ENCODE measurements at regions not wholly inside any gene's neighbourhood (a gene's known extent, or its start where the extent isn't known, plus 50 kb on each side); places are given as distances from the start of the nearest gene placed in this dataset.

GRCh38 chr1:81004011-81004410 lies 796.7 kb upstream of the ADGRL2 start:
- TF ChIP-seq POLR2AphosphoS5 (IDR thresholded peaks at IDR 0.05; ENCODE audit: low read depth, low read length) (no peak), CTCF (IDR thresholded peaks at IDR 0.05) (no peak), REST (IDR thresholded peaks at IDR 0.05; ENCODE audit: insufficient read depth in 1 of 2, low read depth in 2 of 2, low read length in 1 of 2) (no peak), SIN3A (IDR thresholded peaks at IDR 0.05; ENCODE audit: borderline replicate concordance, insufficient read depth, low read depth, low read length) (no peak)

Data from Panc1 (cell line).